ENCODE measurements at regions not wholly inside any gene's neighbourhood (a gene's known extent, or its start where the extent isn't known, plus 50 kb on each side); places are given as distances from the start of the nearest gene placed in this dataset.

- DNase-seq (ENCODE audit: low read depth) = peak; percentile 50
Measured at GRCh38 chr2:152875701-152876695, 157.6 kb downstream of the ARL6IP6 start.

- DNase-seq (ENCODE audit: low read depth) = peak; percentile 27
Measured at GRCh38 chr2:152874955-152875354, 156.5 kb downstream of the ARL6IP6 start.

DNA sequence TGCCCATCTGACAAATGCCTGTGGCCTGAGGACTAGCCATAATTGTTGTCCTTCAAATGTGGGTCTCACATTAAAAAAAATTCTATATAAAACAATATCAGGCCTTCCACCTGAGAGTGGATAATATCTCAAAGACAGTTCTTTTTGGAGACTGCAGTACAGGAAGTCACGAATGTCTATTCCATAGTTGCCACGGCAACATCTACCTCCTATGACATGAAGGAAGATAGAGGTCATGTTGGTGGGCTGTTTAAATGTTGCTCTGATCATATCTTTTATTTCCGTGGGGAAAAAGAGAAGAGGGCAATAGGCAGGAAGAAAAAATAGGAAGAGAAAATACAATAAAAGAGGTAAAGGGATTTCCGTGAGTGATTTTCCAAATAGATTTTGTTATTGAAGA, 151.8 kb downstream of the ARL6IP6 start:
- DNase-seq (ENCODE audit: low read depth) = no peak

GRCh38 chr2:152867397-152867796, 149.0 kb downstream of the ARL6IP6 start:
- no peak for DNase-seq (ENCODE audit: low read depth)

DNA sequence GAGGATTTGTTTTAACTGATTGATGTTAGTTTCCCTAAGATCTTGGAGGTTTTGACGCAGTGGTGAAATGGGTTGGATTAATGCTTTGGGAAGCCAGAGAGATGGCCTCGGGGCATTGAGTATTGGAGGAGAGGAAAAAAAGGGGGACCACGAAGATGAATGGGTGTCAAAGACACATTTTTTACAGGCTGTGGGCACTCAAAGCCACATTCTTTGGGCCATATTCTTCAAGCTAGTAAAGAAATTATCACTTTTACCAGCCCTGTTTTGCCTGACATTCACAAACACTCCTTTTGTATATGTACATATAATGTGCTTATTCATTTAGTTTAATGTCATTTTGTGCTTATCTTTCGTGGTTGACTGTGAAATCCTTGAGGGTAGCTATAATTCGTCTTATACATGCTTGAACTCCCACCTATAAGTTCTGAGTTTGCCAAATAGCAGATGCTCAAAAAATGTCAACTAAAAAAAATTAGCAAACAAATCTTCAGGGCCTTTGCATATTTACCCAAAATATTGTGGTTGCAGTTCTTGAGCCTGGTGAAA, 146.3 kb downstream of the ARL6IP6 start:
- no peak for DNase-seq (ENCODE audit: low read depth)

- no peak for DNase-seq (ENCODE audit: low read depth)
Measured at GRCh38 chr2:152863826-152864225, 145.4 kb downstream of the ARL6IP6 start.

GRCh38 chr2:152861349-152861942, 143.0 kb downstream of the ARL6IP6 start:
- DNase-seq (ENCODE audit: low read depth) = peak; percentile 36

- DNase-seq (ENCODE audit: low read depth) = no peak
Measured at GRCh38 chr2:152858594-152859265, 140.3 kb downstream of the ARL6IP6 start.

DNA sequence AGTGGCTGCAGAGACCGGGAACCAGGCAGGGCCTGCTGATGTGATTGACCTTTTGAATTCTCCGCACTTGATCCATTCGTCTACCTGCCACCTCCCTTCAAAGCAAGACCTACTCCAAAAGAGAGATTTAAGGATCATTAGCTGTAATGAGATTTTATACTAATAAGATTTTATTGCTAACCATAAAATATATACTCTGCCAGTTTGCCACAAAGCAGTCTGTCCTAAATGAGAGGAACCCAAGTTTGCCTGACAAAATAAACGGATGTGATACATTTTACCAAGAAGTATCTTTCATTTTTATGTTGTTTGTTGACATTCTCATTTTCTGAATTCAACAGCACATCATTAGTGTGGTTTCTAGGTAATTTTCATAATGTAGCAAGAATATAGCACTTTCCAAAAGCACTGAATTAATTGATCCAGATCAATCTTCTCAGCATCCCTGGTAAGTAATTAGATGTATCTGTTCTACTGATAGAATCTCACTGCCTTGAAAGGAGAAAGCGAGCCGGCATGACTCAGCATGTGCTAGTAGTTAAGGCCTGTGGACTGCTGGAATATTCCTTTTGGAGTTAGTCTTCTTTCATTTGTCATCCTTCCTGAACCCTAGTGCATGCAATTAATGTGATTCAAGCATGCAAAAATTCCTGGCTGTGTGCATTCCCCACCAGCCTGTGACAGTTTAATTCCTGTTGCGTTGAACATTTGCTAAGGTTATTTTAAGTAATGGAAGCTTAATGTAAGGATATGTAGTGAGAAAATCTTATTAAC, 128.5 kb downstream of the ARL6IP6 start:
- peak; percentile 67 for DNase-seq (ENCODE audit: low read depth)

- no peak for DNase-seq (ENCODE audit: low read depth)
Measured at GRCh38 chr2:152835674-152836073, 117.3 kb downstream of the ARL6IP6 start.

GRCh38 chr2:152827944-152828343, 109.5 kb downstream of the ARL6IP6 start:
- DNase-seq (ENCODE audit: low read depth) = no peak

GRCh38 chr2:152826581-152827279, 108.3 kb downstream of the ARL6IP6 start:
- DNase-seq (ENCODE audit: low read depth) = peak; percentile 60

GRCh38 chr2:152825834-152826233, 107.4 kb downstream of the ARL6IP6 start:
- DNase-seq (ENCODE audit: low read depth) = no peak

DNA sequence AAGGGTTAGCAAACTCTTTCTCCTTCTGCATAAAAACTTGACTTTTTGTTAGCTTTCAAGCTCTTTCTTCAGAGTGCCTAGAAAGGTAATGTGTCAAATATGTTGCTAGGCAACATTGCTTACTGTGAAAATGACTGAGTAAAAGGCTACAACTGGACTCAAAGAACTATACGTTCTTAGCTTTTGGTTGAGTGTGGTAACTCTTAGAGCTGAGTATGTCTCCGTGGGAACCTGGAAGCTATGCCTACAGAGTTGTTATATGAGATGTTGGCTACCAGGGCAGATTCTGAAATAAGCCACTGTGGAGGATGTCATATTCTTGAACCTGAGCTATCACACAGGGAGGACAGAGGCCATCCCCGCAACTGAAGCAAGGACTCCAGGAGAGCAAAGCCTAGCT, 105.5 kb downstream of the ARL6IP6 start:
- no peak for DNase-seq (ENCODE audit: low read depth)

DNA sequence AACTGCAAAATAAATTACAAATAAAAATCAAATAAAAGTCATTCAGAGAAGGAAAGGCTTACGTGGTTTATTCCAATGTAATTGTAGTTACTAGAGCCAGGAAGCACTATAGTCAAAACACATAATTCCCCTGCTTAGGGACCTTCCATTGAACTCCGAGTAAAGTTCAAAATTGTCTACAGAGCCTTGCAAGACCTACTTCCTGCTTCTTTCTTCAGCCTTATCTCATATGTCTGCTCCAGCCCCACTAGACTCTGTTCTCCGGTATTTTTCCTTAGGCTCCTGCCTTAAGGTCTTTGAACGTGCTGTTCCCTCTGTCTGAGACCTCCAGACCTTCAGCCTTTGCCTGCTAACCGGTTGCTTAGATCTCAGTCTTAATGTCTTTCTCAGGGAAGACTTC, 104.3 kb downstream of the ARL6IP6 start:
- no peak for DNase-seq (ENCODE audit: low read depth)

DNA sequence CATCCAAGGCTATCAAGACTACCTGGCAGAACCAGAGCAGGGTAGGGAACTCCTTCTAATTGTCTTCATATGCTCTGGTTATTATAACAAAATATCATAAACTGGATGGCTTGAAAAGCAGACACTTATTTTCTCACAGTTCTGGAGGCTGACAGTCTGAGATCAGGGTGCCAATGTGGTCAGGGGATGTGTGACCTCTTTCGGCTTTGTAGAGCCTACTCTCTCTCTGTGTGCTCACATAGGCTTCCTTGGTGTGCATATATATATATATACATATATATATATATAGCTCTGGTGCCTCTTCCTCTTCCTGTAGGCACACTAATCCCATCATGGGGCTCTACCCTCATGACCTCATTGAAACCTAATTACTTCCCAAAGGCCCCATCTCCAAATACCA, 101.6 kb downstream of the ARL6IP6 start:
- DNase-seq (ENCODE audit: low read depth) = no peak

GRCh38 chr2:152815634-152816257, 97.3 kb downstream of the ARL6IP6 start:
- no peak for DNase-seq (ENCODE audit: low read depth)

- peak; percentile 51 for DNase-seq (ENCODE audit: low read depth)
Measured at GRCh38 chr2:152814475-152815030, 96.1 kb downstream of the ARL6IP6 start.

- no peak for DNase-seq (ENCODE audit: low read depth)
Measured at GRCh38 chr2:152813351-152813750, 94.9 kb downstream of the ARL6IP6 start.
